B cell (primary cell): ENCODE measurements at regions not wholly inside any gene's neighbourhood (a gene's known extent, or its start where the extent isn't known, plus 50 kb on each side); places are given as distances from the start of the nearest gene placed in this dataset.

Experiments
- ATAC-seq: fragments of 200-7000 bp; cut with Tn5 transposase; one replicate; pipeline ENCODE4 v1.10.0; 2021; ENCODE audit warnings: low read depth, mild to moderate bottlenecking, moderate number of reproducible peaks, moderate library complexity
- CTCF ChIA-PET: fragments of 350-600 bp; sonication (Branson Sonifier 250); formaldehyde crosslinking; loops from one replicate; lab custom pipeline; 2021; ENCODE audit warnings: antibody characterized with exemption, inconsistent platforms; lab: Charles Lee
- POLR2A ChIA-PET: fragments of 350-600 bp; sonication (Branson Sonifier 250); formaldehyde crosslinking; loops from one replicate; lab custom pipeline; 2021; ENCODE audit warnings: antibody characterized with exemption; lab: Charles Lee
- DNase-seq: peaks from one replicate; pipeline ENCODE4 v3.0.0; 2013
- H2AFZ ChIP-seq: 2 replicates; pipeline ENCODE4 v1.6.1; 2012; ENCODE audit warnings: mild to moderate bottlenecking, low read depth, low read length; ENCODE audit not compliant: insufficient read depth, poor library complexity, severe bottlenecking
- H3K27ac ChIP-seq, 2 donors: 1 replicate in 1 of 2; 2 replicates in 1 of 2; pipeline ENCODE4 v1.5.1; 2012 to 2013; ENCODE audit warnings: low read length in 2 of 2, mild to moderate bottlenecking in 2 of 2, moderate library complexity in 1 of 2
- H3K27me3 ChIP-seq, 4 experiments: fragments of 200-600 bp in 1 of 4; sonication (generic) in 1 of 4; replicated peaks in 1 of 4; 1 replicate in 2 of 4; 2 replicates in 2 of 4; pipeline versions ENCODE4 v1.6.1 to v1.7.0; 2013 to 2016; ENCODE audit warnings: low read length in 3 of 4, mild to moderate bottlenecking in 2 of 4, mixed read lengths in 1 of 4, moderate library complexity in 1 of 4; ENCODE audit not compliant: insufficient read depth in 4 of 4, control insufficient read depth in 3 of 4; ENCODE audit errors: control extremely low read depth in 1 of 4
- H3K36me3 ChIP-seq, 2 experiments: replicated peaks in 1 of 2; 1 replicate in 1 of 2; 2 replicates in 1 of 2; pipeline versions ENCODE4 v1.6.1 to v1.7.1; 2013; ENCODE audit warnings: low read length in 1 of 2; ENCODE audit not compliant: insufficient read depth in 2 of 2, control insufficient read depth in 1 of 2; ENCODE audit errors: control extremely low read depth in 1 of 2, extremely low read depth in 1 of 2
- H3K4me1 ChIP-seq, 2 donors: fragments of 200-600 bp in 1 of 2; sonication (generic) in 1 of 2; 1 replicate in 1 of 2; 2 replicates in 1 of 2; pipeline versions ENCODE4 v1.5.1 to v1.6.1; 2013 to 2017; ENCODE audit warnings: low read length in 2 of 2; ENCODE audit not compliant: control insufficient read depth in 2 of 2, insufficient read depth in 2 of 2
- H3K4me2 ChIP-seq: replicated peaks from 2 replicates; pipeline ENCODE3; 2012; ENCODE audit warnings: mild to moderate bottlenecking, low read depth, low read length; ENCODE audit not compliant: poor library complexity, severe bottlenecking
- H3K4me3 ChIP-seq, 5 experiments: fragments of 200-600 bp in 1 of 5; sonication (generic) in 1 of 5; 1 replicate in 3 of 5; 2 replicates in 2 of 5; pipeline versions ENCODE4 v1.5.1 to v1.7.0; 2011 to 2016; ENCODE audit warnings: low read length in 4 of 5, mild to moderate bottlenecking in 4 of 5, low read depth in 2 of 5, control low read depth in 1 of 5, moderate library complexity in 1 of 5; ENCODE audit not compliant: insufficient read depth in 1 of 5; ENCODE audit errors: control extremely low read depth in 1 of 5, extremely low read depth in 1 of 5
- H3K79me2 ChIP-seq: fragments of 200-600 bp; sonication (generic); one replicate; pipeline ENCODE4 v1.6.0; 2016; ENCODE audit warnings: low read length; ENCODE audit not compliant: control insufficient read depth, insufficient read depth
- H3K9ac ChIP-seq: fragments of 200-600 bp; sonication (generic); 2 replicates; pipeline ENCODE4 v1.6.1; 2017; ENCODE audit warnings: mild to moderate bottlenecking, low read length, moderate library complexity
- H3K9me3 ChIP-seq, 3 donors: one replicate each; pipeline versions ENCODE4 v1.6.1 to v1.7.1; 2013; ENCODE audit warnings: low read length in 2 of 3; ENCODE audit not compliant: control insufficient read depth in 2 of 3, insufficient read depth in 1 of 3; ENCODE audit errors: control extremely low read depth in 1 of 3
- H4K20me1 ChIP-seq: 2 replicates; pipeline ENCODE4 v1.6.0; 2012; ENCODE audit warnings: mild to moderate bottlenecking, low read length; ENCODE audit not compliant: insufficient read depth, control insufficient read depth, poor library complexity, severe bottlenecking
- H3K27ac Mint-ChIP-seq: one replicate; pipeline ENCODE4 v1.8.0; 2021; ENCODE audit warnings: mixed read lengths
- H3K27me3 Mint-ChIP-seq: one replicate; pipeline ENCODE4 v1.8.0; 2021; ENCODE audit warnings: mixed read lengths
- H3K4me1 Mint-ChIP-seq: one replicate; pipeline ENCODE4 v1.8.0; 2021; ENCODE audit warnings: mixed read lengths
- H3K4me3 Mint-ChIP-seq: one replicate; pipeline ENCODE4 v1.8.0; 2021; ENCODE audit warnings: mixed read lengths
- H3K9me3 Mint-ChIP-seq: one replicate; pipeline ENCODE4 v1.8.0; 2022; ENCODE audit warnings: mixed read lengths; ENCODE audit not compliant: insufficient read depth
- EZH2 ChIP-seq: IDR thresholded peaks from 2 replicates; pipeline ENCODE4 v1.6.1; 2012; ENCODE audit warnings: borderline replicate concordance, low read depth, mild to moderate bottlenecking, moderate library complexity, low read length; ENCODE audit not compliant: insufficient read depth, poor library complexity, severe bottlenecking
- WGBS: methylation state at CpG from one replicate; pipeline ENCODE4 v1.1.5; 2013; ENCODE audit warnings: missing lambda C conversion rate; ENCODE audit not compliant: insufficient coverage; 5-methylcytosine and 5-hydroxymethylcytosine counted together
- intact Hi-C: fragments of 100-400 bp; cut with micrococcal nuclease; formaldehyde crosslinking; loops from one replicate; pipeline ENCODE4 v1.10.0; 2022
- TF ChIP-seq, protein P1 (sequence below): fragments of 200-600 bp; IDR thresholded peaks from one replicate; pipeline ENCODE4 v1.8.0; 2022; ENCODE audit warnings: antibody characterized with exemption, mild to moderate bottlenecking

DNA sequence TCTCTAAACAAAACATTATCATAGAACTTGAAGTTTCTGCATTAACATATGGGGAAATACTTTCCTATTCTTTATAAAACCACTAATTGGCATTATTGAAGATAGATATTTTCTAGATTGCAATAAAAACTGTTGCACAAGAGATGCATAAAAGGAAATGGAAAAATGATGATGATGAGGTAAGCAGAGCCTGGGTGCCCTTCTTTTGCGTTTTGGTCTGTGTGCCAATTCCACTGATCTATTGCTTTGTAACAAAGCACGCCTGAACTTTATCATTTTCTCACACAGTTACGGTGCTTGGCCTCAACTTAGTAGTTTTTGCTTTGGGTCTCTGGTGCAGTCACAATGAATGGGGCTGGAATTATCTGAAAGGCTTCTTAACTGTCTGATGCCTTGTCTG, 450.5 kb downstream of the MAFB start:
- H3K9me3 Mint-ChIP-seq = no peaks in the 10 kb centered on the region
- H3K9me3 ChIP-seq = no peaks in the 10 kb centered on the region
- H3K27ac Mint-ChIP-seq = no peak overlapping the region

DNA sequence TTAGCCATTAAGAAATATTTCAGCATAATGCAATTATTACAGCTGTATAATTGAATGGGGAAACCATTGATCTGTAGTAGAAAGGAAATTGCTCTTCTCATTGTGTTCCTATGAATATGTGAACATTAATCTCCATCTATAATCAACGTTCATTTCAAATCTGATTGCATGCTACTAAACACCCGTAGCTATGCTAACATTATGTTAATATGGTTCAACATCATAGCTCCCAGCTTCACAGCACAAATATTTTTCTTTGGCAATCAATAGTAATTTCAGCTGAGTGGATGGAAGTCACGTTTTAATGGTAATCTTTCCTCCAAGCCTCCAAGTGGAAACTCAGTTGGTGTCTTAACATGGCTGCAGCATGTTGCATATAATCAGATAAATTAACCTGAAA, 454.4 kb downstream of the MAFB start:
- Mint-ChIP-seq H3K4me1 (no peaks in the 10 kb centered on the region), H3K9me3 (no peaks in the 10 kb centered on the region), H3K27me3 (peaks cover 3% of the 10 kb centered on the region), H3K27ac (no peak overlapping the region), H3K4me3 (no peak overlapping the region)
- Histone ChIP-seq H3K36me3 (no peaks in the 10 kb centered on the region), H2AFZ (no peak overlapping the region), H3K4me3 (no peak overlapping the region), H3K79me2 (no peaks in the 10 kb centered on the region), H3K9me3 (no peaks in the 10 kb centered on the region), H3K27me3 (peaks cover 0 to 4% (median 0%) of the 10 kb centered on the region in 4 experiments), H3K4me1 (no peaks in the 10 kb centered on the region), H3K4me2 (no peak overlapping the region), H3K27ac (no peak overlapping the region), H4K20me1 (no peaks in the 10 kb centered on the region), H3K9ac (no peak overlapping the region)
- TF ChIP-seq, protein P1, sequence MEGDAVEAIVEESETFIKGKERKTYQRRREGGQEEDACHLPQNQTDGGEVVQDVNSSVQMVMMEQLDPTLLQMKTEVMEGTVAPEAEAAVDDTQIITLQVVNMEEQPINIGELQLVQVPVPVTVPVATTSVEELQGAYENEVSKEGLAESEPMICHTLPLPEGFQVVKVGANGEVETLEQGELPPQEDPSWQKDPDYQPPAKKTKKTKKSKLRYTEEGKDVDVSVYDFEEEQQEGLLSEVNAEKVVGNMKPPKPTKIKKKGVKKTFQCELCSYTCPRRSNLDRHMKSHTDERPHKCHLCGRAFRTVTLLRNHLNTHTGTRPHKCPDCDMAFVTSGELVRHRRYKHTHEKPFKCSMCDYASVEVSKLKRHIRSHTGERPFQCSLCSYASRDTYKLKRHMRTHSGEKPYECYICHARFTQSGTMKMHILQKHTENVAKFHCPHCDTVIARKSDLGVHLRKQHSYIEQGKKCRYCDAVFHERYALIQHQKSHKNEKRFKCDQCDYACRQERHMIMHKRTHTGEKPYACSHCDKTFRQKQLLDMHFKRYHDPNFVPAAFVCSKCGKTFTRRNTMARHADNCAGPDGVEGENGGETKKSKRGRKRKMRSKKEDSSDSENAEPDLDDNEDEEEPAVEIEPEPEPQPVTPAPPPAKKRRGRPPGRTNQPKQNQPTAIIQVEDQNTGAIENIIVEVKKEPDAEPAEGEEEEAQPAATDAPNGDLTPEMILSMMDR = no peak
- ChIA-PET CTCF (no interaction called here), POLR2A (no interaction called here)
- WGBS = no CpG with 5 or more reads among the region's 3 CpGs
- ATAC-seq (no peak), DNase-seq (no peak)
- intact Hi-C loops = no loop called here

More for the DNA sequence above, 450.5 kb downstream of the MAFB start:
- ChIA-PET POLR2A (no interaction called here), CTCF (no interaction called here)
- Mint-ChIP-seq H3K4me3 (no peak overlapping the region), H3K27me3 (peaks cover 5% of the 10 kb centered on the region), H3K4me1 (no peaks in the 10 kb centered on the region)
- Histone ChIP-seq H3K27ac (no peak overlapping the region), H4K20me1 (no peaks in the 10 kb centered on the region), H3K27me3 (no peaks in the 10 kb centered on the region), H3K9ac (no peak overlapping the region), H3K4me1 (no peaks in the 10 kb centered on the region), H3K36me3 (no peaks in the 10 kb centered on the region), H2AFZ (no peak overlapping the region), H3K4me3 (no peak overlapping the region), H3K79me2 (no peaks in the 10 kb centered on the region), H3K4me2 (no peak overlapping the region)
- ATAC-seq (no peak), DNase-seq (no peak)
- TF ChIP-seq EZH2 = no peak
- TF ChIP-seq, protein P1 = no peak
- WGBS = 100% methylated on average over 2 of the region's 3 CpGs
- intact Hi-C loops = no loop called here
